H9 (cell line): ENCODE measurements at regions not wholly inside any gene's neighbourhood (a gene's known extent, or its start where the extent isn't known, plus 50 kb on each side); places are given as distances from the start of the nearest gene placed in this dataset.

Source experiments
- DNase-seq: peaks from one replicate; pipeline ENCODE4 v3.0.0-alpha.2; 2017
- H2AFZ ChIP-seq: one replicate; pipeline ENCODE4 v1.6.1; 2013; ENCODE audit warnings: mild to moderate bottlenecking, low read length, control low read depth, moderate library complexity
- H2AK5ac ChIP-seq: 2 replicates; pipeline ENCODE4 v1.6.1; 2013; ENCODE audit warnings: low read length, control low read depth, mixed read lengths; ENCODE audit not compliant: insufficient read length
- H2BK120ac ChIP-seq: one replicate; pipeline ENCODE4 v1.6.1; 2013; ENCODE audit warnings: low read depth, mild to moderate bottlenecking, low read length, control low read depth, inconsistent platforms; ENCODE audit not compliant: poor library complexity, severe bottlenecking
- H2BK12ac ChIP-seq: 2 replicates; pipeline ENCODE4 v1.6.1; 2013; ENCODE audit warnings: low read length, control low read depth, mixed read lengths, low read depth; ENCODE audit not compliant: insufficient read length
- H2BK15ac ChIP-seq: 2 replicates; pipeline ENCODE4 v1.6.1; 2013; ENCODE audit warnings: low read depth, low read length, control low read depth
- H2BK20ac ChIP-seq: one replicate; pipeline ENCODE4 v1.6.1; 2013; ENCODE audit warnings: low read depth, mild to moderate bottlenecking, low read length, control low read depth, inconsistent platforms; ENCODE audit not compliant: poor library complexity, severe bottlenecking
- H2BK5ac ChIP-seq: 2 replicates; pipeline ENCODE4 v1.6.1; 2013; ENCODE audit warnings: low read length, control low read depth, mixed read lengths; ENCODE audit not compliant: insufficient read length
- H3K14ac ChIP-seq: 2 replicates; pipeline ENCODE4 v1.6.1; 2013; ENCODE audit warnings: low read length, control low read depth; ENCODE audit not compliant: insufficient read depth
- H3K18ac ChIP-seq: 2 replicates; pipeline ENCODE4 v1.6.1; 2013; ENCODE audit warnings: low read depth, mild to moderate bottlenecking, mixed read lengths, low read length, control low read depth; ENCODE audit not compliant: insufficient read length
- H3K23ac ChIP-seq: 2 replicates; pipeline ENCODE4 v1.6.1; 2013; ENCODE audit warnings: low read length, control low read depth, mixed read lengths, low read depth; ENCODE audit not compliant: insufficient read length
- H3K23me2 ChIP-seq: 2 replicates; pipeline ENCODE4 v1.6.1; 2013; ENCODE audit warnings: low read depth, mild to moderate bottlenecking, mixed read lengths, low read length, control low read depth; ENCODE audit not compliant: insufficient read length, poor library complexity, severe bottlenecking
- H3K27ac ChIP-seq: 2 replicates; pipeline ENCODE4 v1.5.1; 2013; ENCODE audit warnings: low read length, control low read depth, mixed read lengths, low read depth; ENCODE audit not compliant: insufficient read length
- H3K27me3 ChIP-seq: 2 replicates; pipeline ENCODE4 v1.6.1; 2013; ENCODE audit warnings: low read length, control low read depth, inconsistent platforms; ENCODE audit not compliant: insufficient read depth
- H3K4ac ChIP-seq: 2 replicates; pipeline ENCODE4 v1.6.1; 2013; ENCODE audit warnings: low read depth, mild to moderate bottlenecking, control low read depth, inconsistent platforms, low read length, moderate library complexity
- H3K4me1 ChIP-seq: 2 replicates; pipeline ENCODE4 v1.6.1; 2013; ENCODE audit warnings: low read length, control low read depth, inconsistent platforms; ENCODE audit not compliant: insufficient read depth
- H3K4me2 ChIP-seq: 2 replicates; pipeline ENCODE4 v1.6.1; 2013; ENCODE audit warnings: low read length, control low read depth, mixed read lengths; ENCODE audit not compliant: insufficient read length, insufficient read depth
- H3K56ac ChIP-seq: 2 replicates; pipeline ENCODE4 v1.6.1; 2013; ENCODE audit warnings: low read depth, mild to moderate bottlenecking, mixed read lengths, low read length, control low read depth; ENCODE audit not compliant: insufficient read length
- H3K79me1 ChIP-seq: 2 replicates; pipeline ENCODE4 v1.6.1; 2013; ENCODE audit warnings: low read depth, mild to moderate bottlenecking, moderate library complexity, low read length, control low read depth, inconsistent platforms; ENCODE audit not compliant: insufficient read depth, poor library complexity, severe bottlenecking
- H3K79me2 ChIP-seq: 2 replicates; pipeline ENCODE4 v1.6.1; 2013; ENCODE audit warnings: low read length, control low read depth, inconsistent platforms; ENCODE audit not compliant: insufficient read depth
- H3K9ac ChIP-seq: 2 replicates; pipeline ENCODE4 v1.6.1; 2013; ENCODE audit warnings: low read length, control low read depth, mixed read lengths; ENCODE audit not compliant: insufficient read length; ENCODE audit errors: extremely low read depth
- H3K9me3 ChIP-seq: one replicate; pipeline ENCODE4 v1.6.1; 2013; ENCODE audit warnings: low read depth, low read length, inconsistent platforms; ENCODE audit not compliant: control insufficient read depth
- H3T11ph ChIP-seq: one replicate; pipeline ENCODE4 v1.6.1; 2013; ENCODE audit warnings: mild to moderate bottlenecking, low read length, control low read depth, inconsistent platforms
- H4K20me1 ChIP-seq: one replicate; pipeline ENCODE4 v1.6.1; 2013; ENCODE audit not compliant: control insufficient read depth, insufficient read length, insufficient read depth
- H4K5ac ChIP-seq: 2 replicates; pipeline ENCODE4 v1.6.1; 2013; ENCODE audit warnings: low read depth, mild to moderate bottlenecking, mixed read lengths, low read length, control low read depth; ENCODE audit not compliant: insufficient read length
- H4K8ac ChIP-seq: replicated peaks from 2 replicates; pipeline ENCODE4 v1.6.1; 2013; ENCODE audit warnings: low read length, control low read depth, mixed read lengths, low read depth; ENCODE audit not compliant: insufficient read length
- H4K91ac ChIP-seq: 2 replicates; pipeline ENCODE4 v1.6.1; 2013; ENCODE audit warnings: low read depth, mild to moderate bottlenecking, moderate library complexity, mixed read lengths, low read length, control low read depth; ENCODE audit not compliant: insufficient read length
- H3K27ac Mint-ChIP-seq, 3 experiments: 2 replicates in 2 of 3; 3 replicates in 1 of 3; pipeline ENCODE4 v1.8.0; 2020 to 2021; ENCODE audit warnings: mixed read lengths in 3 of 3, mild to moderate bottlenecking in 1 of 3, moderate library complexity in 1 of 3
- H3K27me3 Mint-ChIP-seq: 2 replicates; pipeline ENCODE4 v1.8.0; 2021; ENCODE audit warnings: low read depth, mild to moderate bottlenecking, moderate library complexity, mixed read lengths
- H3K36me3 Mint-ChIP-seq, 3 experiments: 2 replicates in 2 of 3; 3 replicates in 1 of 3; pipeline ENCODE4 v1.8.0; 2020 to 2021; ENCODE audit warnings: low read depth in 3 of 3, mixed read lengths in 3 of 3; ENCODE audit not compliant: insufficient read depth in 1 of 3
- H3K4me1 Mint-ChIP-seq, 2 experiments: 2 replicates each; pipeline ENCODE4 v1.8.0; 2020; ENCODE audit warnings: mixed read lengths in 2 of 2
- H3K4me3 Mint-ChIP-seq, 2 experiments: 2 replicates in 1 of 2; 3 replicates in 1 of 2; pipeline ENCODE4 v1.8.0; 2020 to 2021; ENCODE audit warnings: mild to moderate bottlenecking in 2 of 2, mixed read lengths in 2 of 2, moderate library complexity in 1 of 2
- H3K9me3 Mint-ChIP-seq, 2 experiments: 2 replicates in 1 of 2; 3 replicates in 1 of 2; pipeline ENCODE4 v1.8.0; 2020; ENCODE audit warnings: mild to moderate bottlenecking in 2 of 2, mixed read lengths in 2 of 2, moderate library complexity in 1 of 2
- CTCF ChIP-seq: fragments of 200-600 bp; sonication (generic); conservative IDR thresholded peaks from 3 replicates; pipeline ENCODE4 v1.8.0; 2021; ENCODE audit warnings: antibody characterized with exemption, mild to moderate bottlenecking
- WGBS: extraction: QIAGEN DNeasy Blood & Tissue Kit; methylation state at CpG from one replicate; pipeline ENCODE4 v1.1.7; 2013; ENCODE audit warnings: missing lambda C conversion rate, low lambda C conversion rate, mixed read lengths; ENCODE audit not compliant: insufficient read length; ENCODE audit errors: extremely low coverage; 5-methylcytosine and 5-hydroxymethylcytosine counted together

GRCh38 chr13:73608157-73608516, 526.1 kb downstream of the KLF12 start:
- Histone ChIP-seq H3K79me1 (no peaks in the 10 kb centered on the region), H3K4ac (no peak overlapping the region), H3K56ac (no peak overlapping the region), H2BK120ac (no peak overlapping the region), H3K27ac (no peak overlapping the region), H4K5ac (no peak overlapping the region), H2BK20ac (no peak overlapping the region), H2AFZ (no peak overlapping the region), H4K91ac (no peak overlapping the region), H4K8ac (no peak overlapping the region), H3K23me2 (no peaks in the 10 kb centered on the region), H3K4me2 (no peak overlapping the region), H2AK5ac (no peak overlapping the region), H3K23ac (no peak overlapping the region), H3K4me1 (no peaks in the 10 kb centered on the region), H3K9ac (no peak overlapping the region), H2BK5ac (no peak overlapping the region), H3K9me3 (no peaks in the 10 kb centered on the region), H3K14ac (no peak overlapping the region), H3K18ac (no peak overlapping the region), H2BK12ac (no peak overlapping the region), H2BK15ac (no peak overlapping the region), H4K20me1 (no peaks in the 10 kb centered on the region), H3K27me3 (no peaks in the 10 kb centered on the region), H3T11ph (no peak overlapping the region), H3K79me2 (no peaks in the 10 kb centered on the region)
- no peaks in the 10 kb centered on the region; the same call in 1 of the 2 replicates for H3K27me3 Mint-ChIP-seq
- DNase-seq, result no peak
- no peak overlapping the region for H3K4me3 Mint-ChIP-seq
- no peaks in the 10 kb centered on the region for H3K36me3 Mint-ChIP-seq
- H3K27ac Mint-ChIP-seq, result no peak overlapping the region
- H3K4me1 Mint-ChIP-seq, result peaks cover 9 to 16% of the 10 kb centered on the region in 2 experiments
- 0 out of 5 replicates have a peak, but pooled peaks cover 0 to 2% of the 10 kb centered on the region in 2 experiments for H3K9me3 Mint-ChIP-seq
- TF ChIP-seq CTCF, result no peak
- no CpG with 5 or more reads among the region's 2 CpGs for WGBS
